NCI-H2227 (cell line): ENCODE measurements at regions not wholly inside any gene's neighbourhood (a gene's known extent, or its start where the extent isn't known, plus 50 kb on each side); places are given as distances from the start of the nearest gene placed in this dataset.
A peak's percentile ranks its signal among the peaks of the same experiment; 100 is the strongest.
"Not testable (repeated sequence)": the region's sequence is repeated elsewhere in the genome, so short reads cannot be mapped to it uniquely, and the experiment has no call there.

Experiments
- DNase-seq: peaks from one replicate; lab custom pipeline; 2025; ENCODE audit not compliant: unreplicated experiment; lab: John Stamatoyannopoulos, UW

DNA sequence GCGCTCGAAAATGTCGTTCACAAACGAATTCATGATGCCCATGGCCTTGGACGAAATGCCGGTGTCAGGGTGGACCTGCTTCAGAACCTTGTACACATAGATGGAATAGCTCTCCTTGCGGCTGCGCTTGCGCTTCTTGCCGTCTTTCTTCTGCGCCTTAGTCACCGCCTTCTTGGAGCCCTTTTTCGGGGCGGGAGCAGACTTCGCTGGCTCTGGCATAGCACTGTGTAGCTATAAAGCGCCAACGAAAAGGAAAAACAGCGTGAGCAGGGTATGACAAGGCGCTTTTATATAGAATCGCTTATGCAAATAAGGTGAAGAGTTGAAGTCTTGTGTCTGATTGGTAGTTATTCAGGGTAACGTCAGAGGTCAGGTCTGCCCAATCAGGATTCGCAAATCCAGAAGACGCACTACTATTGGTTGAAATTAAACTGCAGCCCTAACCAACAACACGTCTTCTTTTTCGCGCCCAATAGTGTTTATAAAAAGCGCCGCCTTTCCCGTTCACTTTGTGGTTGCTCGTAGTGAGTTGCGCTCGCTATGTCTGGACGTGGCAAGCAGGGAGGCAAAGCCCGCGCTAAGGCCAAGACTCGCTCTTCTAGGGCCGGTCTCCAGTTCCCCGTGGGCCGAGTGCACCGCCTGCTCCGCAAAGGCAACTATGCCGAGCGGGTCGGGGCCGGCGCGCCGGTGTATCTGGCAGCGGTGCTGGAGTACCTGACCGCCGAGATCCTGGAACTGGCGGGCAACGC is 114.8 kb upstream of the PRSS16 start:
- peak; percentile 99 for DNase-seq

DNA sequence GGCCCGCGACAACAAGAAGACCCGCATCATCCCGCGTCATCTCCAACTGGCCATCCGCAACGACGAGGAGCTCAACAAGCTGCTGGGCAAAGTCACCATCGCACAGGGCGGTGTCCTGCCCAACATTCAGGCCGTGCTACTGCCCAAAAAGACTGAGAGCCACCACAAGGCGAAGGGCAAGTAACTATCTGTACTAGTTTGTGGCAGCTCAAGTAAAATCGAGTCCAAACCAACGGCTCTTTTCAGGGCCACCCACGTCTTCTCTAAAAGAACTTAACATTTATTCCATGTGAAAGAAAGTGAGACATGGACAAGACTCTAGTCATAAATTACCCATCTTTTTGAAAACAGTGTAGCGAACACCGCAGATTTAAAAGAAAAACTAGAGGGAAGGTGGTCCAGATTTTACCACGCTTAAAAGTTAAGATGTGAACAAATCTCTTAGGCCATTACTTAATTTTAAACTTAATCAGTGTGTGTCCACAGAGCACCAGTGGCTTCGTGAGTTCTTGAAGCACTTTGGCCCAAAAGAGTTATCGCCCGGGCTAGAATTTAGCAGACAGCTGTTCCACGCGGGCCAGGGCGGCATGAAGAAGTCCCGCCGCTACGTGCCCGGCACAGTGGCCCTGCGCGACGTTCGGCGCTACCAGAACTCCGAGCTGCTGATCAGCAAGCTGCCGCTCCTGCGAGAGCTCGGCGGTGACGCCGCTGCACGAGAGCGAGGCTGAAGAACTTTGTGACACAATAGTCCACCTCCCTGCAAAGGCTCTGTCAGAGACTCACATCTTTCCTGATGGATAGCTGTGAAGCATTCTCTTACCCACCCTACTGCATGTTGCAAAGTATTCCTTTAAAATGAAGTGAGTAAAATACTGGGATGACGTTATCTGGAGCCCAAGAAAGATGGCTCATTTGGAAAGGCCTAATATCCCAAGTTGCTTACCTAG is 113.9 kb upstream of the PRSS16 start:
- DNase-seq, result peak; percentile 79

DNA sequence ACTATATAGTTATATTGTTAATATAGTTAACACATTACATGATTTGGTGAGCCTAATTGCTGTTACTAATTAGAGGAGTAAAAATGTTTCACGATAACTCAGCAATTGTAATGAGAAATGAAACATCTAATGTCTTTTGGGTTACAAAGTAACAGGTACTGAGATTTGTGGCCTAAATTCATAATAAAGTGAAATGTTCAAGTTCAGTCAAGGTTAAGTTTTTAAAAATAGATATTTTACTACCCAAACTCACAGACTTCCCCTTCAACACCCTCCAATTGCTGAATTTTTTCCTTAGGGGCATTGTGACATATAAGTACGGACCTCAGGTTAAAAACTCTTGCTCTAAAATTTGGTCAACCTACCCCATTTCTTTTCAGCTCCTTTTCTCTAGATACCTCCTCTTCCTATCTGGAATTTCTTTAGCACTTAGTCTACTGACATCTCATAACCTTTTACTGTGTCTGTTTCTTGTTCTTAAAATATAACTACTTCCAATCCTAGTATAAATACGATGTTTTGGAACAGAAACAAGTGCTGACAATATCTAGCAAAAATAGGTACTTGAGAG is 112.3 kb upstream of the PRSS16 start:
- DNase-seq, result no peak

DNA sequence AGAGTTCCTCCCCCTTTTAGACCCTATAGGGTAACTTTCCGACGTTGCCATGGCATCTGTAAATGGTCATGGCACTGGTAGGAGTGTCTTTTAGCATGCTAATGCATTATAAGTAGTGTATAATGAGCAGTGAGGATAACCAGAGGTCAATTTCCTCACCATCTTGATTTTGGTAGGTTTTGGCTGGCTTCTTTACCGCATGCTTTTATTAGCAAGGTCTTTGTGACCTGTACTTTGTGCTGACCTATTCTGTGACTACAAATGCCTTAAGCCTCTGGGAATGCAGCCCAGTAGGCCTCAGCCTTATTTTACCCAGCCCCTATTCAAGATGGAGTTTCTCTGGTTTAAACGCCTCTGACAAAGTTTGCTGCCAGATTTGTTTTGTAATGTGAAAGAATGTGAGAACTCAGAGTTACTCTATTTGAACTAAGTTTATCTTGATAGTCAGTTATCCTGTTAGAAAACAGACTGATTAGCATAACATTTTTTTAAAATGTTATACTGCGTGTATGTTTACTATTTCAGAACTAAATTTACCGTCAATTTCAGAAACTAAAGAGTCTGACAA is 111.3 kb upstream of the PRSS16 start:
- DNase-seq, result peak; percentile 14

DNA sequence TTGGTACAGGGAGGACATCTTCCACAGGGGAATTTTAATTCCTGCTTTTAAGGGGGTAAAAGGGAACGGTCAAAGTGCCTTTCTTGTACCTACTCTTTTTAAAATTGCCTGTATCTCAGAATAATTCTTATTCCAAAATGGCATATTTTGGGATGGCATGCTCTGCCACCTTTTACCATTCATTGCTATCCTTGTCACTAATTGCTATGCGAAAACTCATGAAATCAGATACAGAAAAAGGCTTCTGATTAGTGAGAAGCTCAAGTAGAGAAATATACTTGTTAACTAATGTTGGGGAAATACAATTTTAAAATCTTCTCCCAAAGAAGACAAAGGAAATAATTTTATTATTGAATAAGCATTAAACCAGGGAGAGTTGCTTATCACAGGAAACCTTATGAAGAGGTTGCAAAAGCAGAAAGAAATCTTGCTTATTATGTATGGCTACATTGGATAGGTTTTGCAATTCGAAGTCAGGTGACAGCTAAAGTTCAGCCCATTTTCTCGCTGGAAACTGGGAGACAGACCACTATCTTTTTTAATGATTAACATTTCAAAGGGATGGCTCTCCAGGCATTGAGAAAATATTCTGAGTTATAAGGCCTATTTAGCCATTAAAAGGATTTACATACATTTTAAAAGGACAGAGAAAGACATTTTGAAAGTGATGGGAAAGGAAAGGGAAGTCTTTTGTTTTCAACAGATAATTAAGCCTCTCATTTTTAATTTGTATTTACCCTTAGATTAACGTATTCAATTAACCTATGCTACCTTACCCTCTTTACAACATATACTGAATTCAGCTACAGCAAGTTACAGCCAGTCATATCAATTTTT is 110.3 kb upstream of the PRSS16 start:
- DNase-seq, result no peak

DNA sequence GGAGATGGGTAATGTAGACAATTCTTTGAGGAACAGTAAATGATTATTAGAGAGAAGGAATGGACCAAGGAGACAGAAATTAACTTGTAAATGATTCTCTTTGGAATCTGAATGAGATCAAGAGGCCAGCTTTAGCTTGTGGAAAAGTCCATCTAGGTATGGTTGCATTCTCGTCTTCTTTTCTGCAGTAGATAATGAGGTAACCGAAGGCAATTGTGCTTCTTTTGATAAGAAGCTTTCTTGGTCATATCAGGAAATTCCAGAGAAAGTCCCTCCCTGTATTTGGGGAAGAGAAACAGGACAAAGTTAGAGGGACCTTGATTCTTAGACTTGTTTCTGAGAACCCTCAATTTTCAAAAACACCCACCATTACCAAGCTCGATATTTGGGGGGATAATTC is 109.1 kb upstream of the PRSS16 start:
- DNase-seq, result no peak

DNA sequence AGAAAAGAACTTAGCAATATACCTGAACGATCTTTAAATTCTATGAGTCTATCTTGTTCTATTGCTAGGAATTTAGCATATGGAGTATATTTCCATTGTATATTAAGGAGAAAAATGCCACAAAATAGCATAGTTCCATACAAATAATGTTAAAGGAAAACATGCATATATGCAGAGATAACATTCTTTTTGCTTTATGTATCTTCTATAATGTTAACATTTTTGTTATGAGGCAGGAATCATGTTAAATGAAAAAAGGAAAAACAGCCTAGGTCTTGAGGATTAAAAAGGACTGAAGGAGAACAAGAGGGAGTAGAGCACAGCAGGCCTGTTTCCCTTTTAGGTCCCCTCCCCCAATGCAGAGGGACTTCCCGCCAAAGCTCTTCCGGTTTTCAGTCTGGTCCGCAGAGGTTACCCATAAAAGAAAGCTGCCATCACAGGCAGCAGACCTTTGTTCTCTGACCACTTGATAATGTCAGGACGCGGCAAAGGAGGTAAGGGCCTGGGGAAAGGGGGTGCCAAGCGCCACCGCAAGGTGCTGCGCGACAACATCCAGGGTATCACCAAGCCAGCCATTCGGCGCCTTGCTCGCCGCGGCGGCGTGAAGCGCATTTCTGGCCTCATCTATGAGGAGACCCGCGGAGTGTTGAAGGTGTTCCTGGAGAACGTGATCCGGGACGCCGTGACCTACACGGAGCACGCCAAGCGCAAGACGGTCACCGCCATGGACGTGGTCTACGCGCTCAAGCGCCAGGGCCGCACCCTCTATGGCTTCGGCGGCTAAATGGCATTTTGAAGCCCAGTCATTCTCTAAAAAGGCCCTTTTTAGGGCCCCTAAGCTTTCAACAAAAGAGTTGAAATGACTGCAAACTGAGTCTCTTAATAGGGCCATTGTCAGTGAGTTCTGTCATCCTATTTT is 108.4 kb upstream of the PRSS16 start:
- peak; percentile 94 for DNase-seq

DNA sequence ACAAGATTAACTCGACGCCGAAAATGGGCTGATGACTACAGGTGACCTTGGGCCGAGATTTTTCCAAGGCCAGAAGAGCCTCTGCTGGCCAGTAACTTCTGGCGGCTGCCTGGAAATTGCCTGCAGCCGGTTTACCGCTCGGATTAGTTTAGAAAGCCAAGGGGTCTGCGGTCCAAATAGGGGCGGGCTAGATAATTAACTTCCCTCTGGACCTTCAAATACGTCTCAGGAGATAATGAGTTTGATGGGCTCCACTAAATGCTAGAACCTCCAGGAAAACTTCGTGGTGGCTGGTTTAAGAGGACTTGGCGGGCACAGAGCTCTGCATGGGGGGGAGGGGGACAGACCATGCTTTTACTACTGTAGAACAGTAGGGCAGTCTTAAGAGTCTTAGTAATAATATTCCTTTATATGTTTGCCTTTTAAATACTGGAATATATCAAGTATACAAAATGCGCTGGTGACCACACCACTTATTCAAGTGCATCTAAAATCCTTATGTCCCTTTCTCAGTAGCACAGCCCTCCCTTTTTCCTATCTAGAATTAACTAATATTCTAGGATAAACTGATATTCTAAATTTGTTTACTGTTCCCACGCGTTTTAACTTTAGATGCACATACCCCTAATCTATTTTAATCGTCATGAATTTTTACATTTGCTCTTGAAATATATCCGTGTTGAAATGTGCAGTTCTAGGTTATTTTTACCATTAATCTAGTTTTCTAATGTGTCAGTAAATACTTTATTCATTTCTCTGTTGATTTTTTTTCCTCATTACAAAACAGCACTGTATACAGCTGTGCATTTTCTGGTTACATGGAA is 107.5 kb upstream of the PRSS16 start:
- peak; percentile 65 for DNase-seq

DNA sequence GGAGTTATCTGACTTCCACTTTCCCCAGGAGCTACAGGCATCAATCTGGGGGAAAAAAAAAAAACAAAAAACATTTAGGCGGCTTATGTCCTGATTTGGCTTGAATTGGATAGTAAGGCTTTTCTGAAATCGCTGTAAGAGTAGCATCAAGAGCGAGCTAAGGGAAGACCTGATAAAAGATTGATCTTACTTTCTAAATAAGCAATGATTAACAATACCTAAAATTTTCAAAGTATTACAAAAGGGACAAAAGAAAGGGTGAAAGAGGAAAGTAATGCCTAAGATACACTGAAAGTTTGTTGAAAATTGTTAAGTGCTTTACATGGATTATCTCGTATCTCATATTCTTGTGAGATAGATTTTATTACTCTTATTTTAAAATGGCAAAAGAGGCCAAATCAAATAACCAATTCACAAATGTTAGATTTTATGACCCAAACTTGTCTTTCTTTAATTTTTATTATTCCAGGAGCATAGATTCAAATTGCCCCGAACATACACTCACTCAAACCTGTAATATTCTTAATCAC is 106.4 kb upstream of the PRSS16 start:
- no peak for DNase-seq

DNA sequence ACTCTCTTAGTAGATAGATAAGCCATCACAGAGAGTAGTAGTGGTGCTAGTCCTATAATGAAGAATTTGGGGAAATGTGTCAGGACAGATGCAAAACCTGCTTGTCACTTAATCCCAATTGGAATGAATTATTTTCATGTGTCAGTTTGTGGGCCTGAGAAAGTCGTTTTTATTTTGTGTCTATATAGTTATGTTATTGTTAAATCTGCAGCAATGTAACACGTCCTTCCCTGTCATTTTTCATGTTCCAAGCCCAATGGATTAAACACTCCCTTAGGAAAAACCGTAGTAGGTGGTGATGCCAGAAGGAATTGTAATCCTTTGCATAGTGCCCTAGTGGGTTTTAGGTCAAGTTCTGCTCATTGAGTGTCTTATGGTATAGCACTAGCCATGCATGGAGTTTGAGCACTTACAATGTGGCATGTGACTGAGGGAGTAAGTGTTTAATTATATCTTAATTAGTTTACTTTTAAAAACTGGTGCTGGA is 105.9 kb upstream of the PRSS16 start:
- DNase-seq, result no peak

DNA sequence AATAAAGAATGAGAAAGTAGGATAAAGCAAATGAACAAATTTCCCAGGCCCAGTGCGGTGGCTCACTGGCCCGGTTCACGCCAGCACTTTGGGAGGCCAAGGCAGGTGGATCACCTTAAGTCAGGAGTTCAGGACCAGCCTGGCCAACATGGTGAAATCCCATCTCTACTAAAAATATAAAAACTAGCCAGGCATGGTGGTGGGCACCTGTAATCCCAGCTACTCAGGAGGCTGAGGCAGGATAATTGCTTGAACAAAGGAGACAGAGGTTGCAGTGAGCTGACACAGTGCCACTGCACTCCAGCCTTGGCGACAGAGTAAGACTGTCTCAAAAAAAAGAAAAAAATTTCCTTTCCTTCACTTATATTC is 104.5 kb upstream of the PRSS16 start:
- DNase-seq, result not testable (repeated sequence)

DNA sequence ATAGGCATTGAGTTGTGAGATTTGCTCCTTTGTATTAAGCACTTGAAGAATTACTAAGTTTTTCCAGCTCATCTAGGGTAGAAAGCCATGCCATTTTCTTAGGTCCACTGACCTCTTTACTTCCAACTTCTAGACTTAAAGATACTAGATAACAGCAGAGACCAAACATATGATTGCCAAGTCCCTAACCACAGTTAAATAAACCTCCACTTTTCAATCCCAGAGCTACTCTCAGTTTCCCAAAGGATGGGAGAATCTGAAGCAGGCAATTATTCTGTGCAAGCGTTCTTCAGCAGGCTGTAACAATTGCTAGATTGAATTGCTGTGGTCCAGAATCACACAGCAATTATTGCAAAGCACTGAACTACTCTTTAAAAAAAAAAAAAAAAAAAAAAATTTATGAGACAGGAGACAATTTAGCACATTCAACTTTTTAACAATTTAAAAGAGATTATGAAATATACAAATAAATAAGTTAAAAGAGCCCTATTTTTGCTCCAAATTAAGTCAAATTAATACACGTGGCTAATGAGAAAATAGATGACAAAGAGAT is 104.0 kb upstream of the PRSS16 start:
- peak; percentile 24 for DNase-seq

DNA sequence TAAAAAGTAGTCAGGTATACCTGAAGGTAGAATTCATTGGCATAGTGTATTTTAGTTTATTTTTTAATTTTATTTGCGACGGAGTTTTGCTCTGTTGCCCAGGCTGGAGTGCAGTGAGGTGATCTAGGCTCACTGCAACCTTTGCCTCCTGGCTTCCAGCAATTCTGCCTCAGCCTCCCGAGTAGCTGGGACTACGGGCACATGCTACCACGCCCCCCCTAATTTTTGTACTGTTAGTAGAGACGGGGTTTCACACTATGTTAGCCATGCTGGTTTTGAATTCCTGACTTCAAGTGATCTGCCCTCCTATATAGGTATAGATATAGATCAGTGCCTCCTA is 102.8 kb upstream of the PRSS16 start:
- no peak for DNase-seq

DNA sequence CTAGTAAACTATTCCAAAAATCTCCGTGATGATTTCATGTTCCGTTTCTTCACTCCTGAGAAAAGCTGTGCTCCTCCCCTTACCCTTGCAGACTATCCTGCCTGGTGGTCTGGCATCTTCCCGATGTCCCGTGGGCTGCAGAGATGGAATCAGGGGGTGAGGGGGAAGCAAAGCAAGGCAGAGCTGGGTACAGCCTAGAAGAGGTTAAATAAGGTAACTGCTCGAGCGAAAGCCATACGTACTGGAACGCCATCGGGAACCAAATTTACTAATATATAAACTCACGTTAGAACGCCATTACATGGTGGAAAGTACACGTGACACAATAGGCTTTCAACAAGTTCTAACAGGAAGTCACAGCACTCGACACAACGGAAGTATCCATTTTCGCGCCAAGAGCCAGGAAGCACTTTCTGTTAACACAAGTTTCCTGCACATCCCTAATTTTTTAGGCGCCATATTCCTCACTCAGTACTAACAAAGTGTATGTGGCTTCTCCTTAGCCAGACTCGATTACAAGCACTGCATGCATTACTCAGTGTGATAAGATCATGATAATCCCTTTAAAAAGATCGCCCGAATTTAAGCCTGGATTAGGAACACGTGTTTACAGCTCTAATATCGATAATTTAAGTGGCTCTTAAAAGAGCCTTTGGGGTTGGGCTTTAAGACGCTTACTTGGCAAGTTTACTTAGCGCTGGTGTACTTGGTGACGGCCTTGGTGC is 101.6 kb upstream of the PRSS16 start:
- peak; percentile 92 for DNase-seq

DNA sequence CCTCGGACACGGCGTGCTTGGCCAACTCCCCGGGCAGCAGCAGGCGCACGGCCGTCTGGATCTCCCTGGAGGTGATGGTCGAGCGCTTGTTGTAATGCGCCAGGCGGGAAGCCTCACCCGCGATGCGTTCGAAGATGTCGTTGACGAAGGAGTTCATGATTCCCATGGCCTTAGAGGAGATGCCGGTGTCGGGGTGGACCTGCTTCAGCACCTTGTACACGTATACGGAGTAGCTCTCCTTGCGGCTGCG is 101.1 kb upstream of the PRSS16 start:
- DNase-seq, result not testable (repeated sequence)

DNA sequence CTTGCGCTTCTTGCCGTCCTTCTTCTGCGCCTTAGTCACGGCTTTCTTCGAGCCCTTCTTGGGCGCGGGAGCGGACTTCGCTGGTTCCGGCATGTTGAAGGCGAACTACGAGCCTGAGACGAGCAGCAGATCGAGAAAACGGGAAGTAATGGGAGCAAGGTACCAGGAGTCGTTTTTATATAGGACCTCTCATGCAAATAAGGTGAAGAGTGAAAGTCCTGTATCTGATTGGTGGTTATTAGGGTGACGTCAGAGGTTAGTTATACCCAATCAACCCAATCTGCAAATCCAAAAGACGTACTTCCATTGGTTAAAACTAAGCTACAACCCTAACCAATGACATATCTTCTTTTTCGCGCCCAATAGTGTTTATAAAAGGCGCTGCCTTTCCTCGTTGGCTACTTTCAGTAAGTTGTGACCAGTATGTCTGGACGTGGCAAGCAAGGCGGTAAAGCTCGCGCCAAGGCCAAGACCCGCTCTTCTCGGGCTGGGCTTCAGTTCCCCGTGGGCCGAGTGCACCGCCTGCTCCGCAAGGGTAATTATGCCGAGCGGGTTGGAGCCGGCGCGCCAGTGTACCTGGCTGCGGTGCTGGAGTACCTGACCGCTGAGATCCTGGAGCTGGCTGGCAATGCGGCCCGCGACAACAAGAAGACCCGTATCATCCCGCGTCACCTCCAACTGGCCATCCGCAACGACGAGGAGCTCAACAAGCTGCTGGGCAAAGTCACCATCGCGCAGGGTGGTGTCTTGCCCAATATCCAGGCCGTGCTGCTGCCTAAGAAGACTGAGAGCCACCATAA is 100.6 kb upstream of the PRSS16 start:
- peak; percentile 98 for DNase-seq

DNA sequence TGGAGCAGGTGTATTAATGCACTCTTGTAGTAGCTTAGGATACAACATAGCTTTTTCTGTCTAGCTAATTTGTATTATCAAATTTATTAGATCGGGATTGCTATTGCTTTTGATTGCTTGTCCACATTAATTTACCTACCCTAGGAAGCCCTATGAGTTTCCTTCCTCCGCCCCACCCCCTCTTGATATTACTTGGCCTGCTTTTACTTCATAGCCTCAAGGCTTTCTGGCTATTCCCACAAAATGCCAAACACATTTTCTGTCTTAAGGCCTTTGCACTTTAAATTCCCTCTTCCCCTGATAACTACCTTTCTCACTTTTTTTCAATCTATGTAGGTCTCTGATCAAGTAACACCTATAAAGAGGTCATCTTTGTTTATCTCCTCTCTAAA is 99.1 kb upstream of the PRSS16 start:
- DNase-seq, result no peak
